GM12878 (cell line): ENCODE measurements at regions not wholly inside any gene's neighbourhood (a gene's known extent, or its start where the extent isn't known, plus 50 kb on each side); places are given as distances from the start of the nearest gene placed in this dataset.

Experiments used
- ATAC-seq: fragments of 200-7000 bp; cut with Tn5 transposase; 3 replicates; pipeline ENCODE4 v1.9.1; 2020; ENCODE audit warnings: mild to moderate bottlenecking, moderate library complexity
- BruUV-seq: library from RNA; stranded (reverse); fragments of 400-500 nt; replicated peaks from 2 replicates; lab custom pipeline; 2021; lab: Mats Ljungman, UMichigan
- CTCF ChIA-PET: fragments of 300-600 bp; sonication (Branson Sonifier 250); formaldehyde crosslinking; extraction: SDS; loops from one replicate; lab custom pipeline; 2021; ENCODE audit warnings: inconsistent platforms; lab: Yijun Ruan, JAX
- POLR2A ChIA-PET: fragments of 350-600 bp; formaldehyde crosslinking; extraction: SDS; loops from one replicate; lab custom pipeline; 2021; ENCODE audit warnings: inconsistent platforms; lab: Charles Lee
- RAD21 ChIA-PET: fragments of 300-600 bp; sonication (Branson Sonifier 250); formaldehyde crosslinking; loops from one replicate; lab custom pipeline; 2023; ENCODE audit warnings: antibody characterized with exemption; ENCODE audit not compliant: unreplicated experiment; lab: Charles Lee
- SMC1A ChIA-PET: fragments of 300-600 bp; sonication (Branson Sonifier 250); formaldehyde crosslinking; loops from one replicate; lab custom pipeline; 2023; ENCODE audit not compliant: unreplicated experiment, uncharacterized antibody; lab: Charles Lee
- DNase-seq: peaks from one replicate; pipeline ENCODE4 v3.0.0-alpha.2; 2011; ENCODE audit warnings: low read depth, low spot score
- FAIRE-seq: peaks from 3 replicates; lab custom pipeline; 2011; peaks lifted over from hg19 to GRCh38; lab: Jason Lieb, UNC
- H2AFZ ChIP-seq: 2 replicates; pipeline ENCODE4 v1.6.0; 2011; ENCODE audit warnings: low read depth, low read length, control low read depth; ENCODE audit not compliant: control insufficient read depth
- H3K27ac ChIP-seq: 2 replicates; pipeline ENCODE4 v1.5.1; 2011; ENCODE audit warnings: control low read depth; ENCODE audit not compliant: control insufficient read depth, insufficient read depth
- H3K27me3 ChIP-seq, 2 experiments: replicated peaks in 1 of 2; 2 replicates each; pipeline versions ENCODE4 v1.6.0 to v1.6.1; 2011; ENCODE audit warnings: low read length in 1 of 2; ENCODE audit not compliant: control insufficient read depth in 2 of 2, insufficient read depth in 2 of 2
- H3K36me3 ChIP-seq, 2 experiments: 2 replicates each; pipeline ENCODE4 v1.5.1; 2011; ENCODE audit warnings: low read length in 1 of 2; ENCODE audit not compliant: control insufficient read depth in 2 of 2, insufficient read depth in 2 of 2
- H3K4me1 ChIP-seq: 2 replicates; pipeline ENCODE4 v1.6.1; 2011; ENCODE audit warnings: mild to moderate bottlenecking, low read length, moderate library complexity, mixed read lengths; ENCODE audit not compliant: control insufficient read depth, insufficient read depth
- H3K4me2 ChIP-seq: 2 replicates; pipeline ENCODE4 v1.6.0; 2011; ENCODE audit warnings: control low read depth; ENCODE audit not compliant: control insufficient read depth, insufficient read depth
- H3K4me3 ChIP-seq: fragments of 200-600 bp; sonication (generic); 2 replicates; pipeline ENCODE4 v1.5.1; 2016
- H3K79me2 ChIP-seq: 2 replicates; pipeline ENCODE4 v1.6.0; 2011; ENCODE audit warnings: low read length; ENCODE audit not compliant: control insufficient read depth, insufficient read depth
- H3K9ac ChIP-seq: 2 replicates; pipeline ENCODE4 v1.8.0; 2011; ENCODE audit warnings: low read length, control low read depth, mixed read lengths; ENCODE audit not compliant: control insufficient read depth, insufficient read depth
- H3K9me3 ChIP-seq: replicated peaks from 3 replicates; pipeline ENCODE4 v1.5.1; 2011; ENCODE audit warnings: mild to moderate bottlenecking, low read length; ENCODE audit not compliant: control insufficient read depth, insufficient read depth
- H4K20me1 ChIP-seq: 2 replicates; pipeline ENCODE4 v1.6.0; 2011; ENCODE audit not compliant: control insufficient read depth, insufficient read depth
- BCL11A ChIP-seq: IDR thresholded peaks from 2 replicates; pipeline ENCODE4 v1.6.1; 2011; ENCODE audit warnings: low read depth, low read length
- CHD1 ChIP-seq: IDR thresholded peaks from 2 replicates; pipeline ENCODE4 v1.6.1; 2012; ENCODE audit warnings: low read depth, low read length, improper control_type of control experiment
- E2F8 ChIP-seq: fragments of 450-650 bp; IDR thresholded peaks from 2 replicates; pipeline ENCODE4 v1.6.1; 2018; ENCODE audit warnings: mild to moderate bottlenecking, low read depth, moderate library complexity; ENCODE audit not compliant: partially characterized antibody
- FOXM1 ChIP-seq: IDR thresholded peaks from 2 replicates; pipeline ENCODE4 v1.6.1; 2012; ENCODE audit warnings: low read depth, mild to moderate bottlenecking, inconsistent platforms, low read length, moderate library complexity
- GABPA ChIP-seq: IDR thresholded peaks from 2 replicates; pipeline ENCODE4 v1.6.1; 2014; ENCODE audit warnings: antibody characterized with exemption, low read depth, mild to moderate bottlenecking, inconsistent platforms
- MYB ChIP-seq: fragments of 150-350 bp; IDR thresholded peaks from 2 replicates; pipeline ENCODE4 v1.6.1; 2014; ENCODE audit warnings: mild to moderate bottlenecking, low read depth, low read length, borderline replicate concordance
- NBN ChIP-seq: fragments of 450-650 bp; IDR thresholded peaks from 2 replicates; pipeline ENCODE4 v1.6.1; 2016
- PKNOX1 ChIP-seq: fragments of 450-650 bp; IDR thresholded peaks from 2 replicates; pipeline ENCODE4 v1.6.1; 2016; ENCODE audit warnings: mild to moderate bottlenecking
- RAD51 ChIP-seq: fragments of 450-650 bp; IDR thresholded peaks from 2 replicates; pipeline ENCODE4 v1.6.1; 2016; ENCODE audit warnings: moderate library complexity, mild to moderate bottlenecking, inconsistent platforms
- SMAD5 ChIP-seq: IDR thresholded peaks from 2 replicates; pipeline ENCODE4 v1.6.1; 2016; ENCODE audit warnings: antibody characterized with exemption, low read depth
- SRF ChIP-seq, 2 experiments: IDR thresholded peaks; 2 replicates each; pipeline ENCODE4 v1.6.1; 2011; ENCODE audit warnings: low read depth in 2 of 2, low read length in 2 of 2, mild to moderate bottlenecking in 1 of 2, moderate library complexity in 1 of 2
- TAF1 ChIP-seq: IDR thresholded peaks from 2 replicates; pipeline ENCODE4 v1.6.1; 2011; ENCODE audit warnings: mild to moderate bottlenecking, low read depth, low read length, borderline replicate concordance
- ZBTB11 ChIP-seq: fragments of 450-650 bp; formaldehyde crosslinking; IDR thresholded peaks from 2 replicates; pipeline ENCODE4 v1.5.0; 2022; ENCODE audit warnings: mild to moderate bottlenecking, missing genetic modification characterization
- ZBTB33 ChIP-seq: fragments of 450-650 bp; IDR thresholded peaks from 2 replicates; pipeline ENCODE4 v1.6.1; 2017; ENCODE audit warnings: mild to moderate bottlenecking
- ZNF24 ChIP-seq: fragments of 450-650 bp; IDR thresholded peaks from 2 replicates; pipeline ENCODE4 v1.6.1; 2017; ENCODE audit warnings: antibody characterized with exemption, mild to moderate bottlenecking
- WGBS: methylation state at CpG from one replicate; pipeline ENCODE4 v1.1.6; 2016; ENCODE audit warnings: low lambda C conversion rate; ENCODE audit not compliant: insufficient replicate concordance, insufficient coverage; ENCODE audit errors: missing lambda C conversion rate; 5-methylcytosine and 5-hydroxymethylcytosine counted together
- in situ Hi-C: fragments of 300-500 bp; cut with MboI; formaldehyde crosslinking; loops from 9 replicates; pipeline ENCODE4 v1.14.3; 2018; ENCODE audit warnings: mixed read lengths
- intact Hi-C: fragments of 100-400 bp; cut with micrococcal nuclease; formaldehyde crosslinking; loops from one replicate; pipeline ENCODE4 v1.14.2; 2022; ENCODE audit not compliant: unreplicated experiment

DNA sequence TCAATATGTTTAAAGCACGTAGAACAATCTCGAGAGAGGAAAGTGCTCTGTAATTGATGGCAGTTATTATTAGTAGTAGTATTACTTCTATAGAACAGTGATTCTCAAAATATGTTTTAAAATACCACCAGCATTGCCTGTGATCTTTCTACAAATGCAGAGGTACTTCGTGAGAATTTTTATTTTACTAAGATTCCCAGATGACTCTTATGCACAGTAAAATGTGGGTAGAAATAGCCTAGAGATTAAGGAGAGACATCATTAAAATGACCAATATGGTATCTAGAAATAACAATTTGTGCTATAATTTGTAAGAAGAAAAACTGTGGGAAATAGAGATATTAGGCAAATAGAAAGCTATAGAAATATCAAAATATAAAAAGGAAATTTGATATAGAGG is 157.9 kb downstream of the SUCNR1 start (continued):
- TF ChIP-seq TAF1 (no peak), ZBTB33 (no peak), NBN (no peak), RAD51 (no peak), BCL11A (no peak)

DNA sequence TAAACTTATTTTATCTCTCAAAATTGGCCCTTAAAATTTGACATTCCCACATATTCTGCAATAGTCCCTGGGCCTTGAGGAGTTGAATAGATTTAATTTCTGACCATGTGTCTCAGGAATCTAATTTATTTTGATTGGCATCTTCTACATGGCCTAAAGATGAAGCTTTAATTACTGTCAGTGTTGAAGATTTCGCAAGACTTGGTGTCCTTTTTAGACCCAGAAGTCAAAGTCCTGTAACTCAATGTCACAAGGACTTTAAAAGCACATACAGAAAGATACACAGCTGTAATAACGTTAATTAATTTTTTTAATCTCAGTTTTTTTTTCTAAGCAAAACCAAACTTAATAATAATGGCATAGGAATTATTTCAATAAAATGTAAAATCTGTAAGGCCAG is 163.9 kb downstream of the SUCNR1 start:
- H3K9me3 ChIP-seq = peaks cover 7% of the 10 kb centered on the region
- no peaks in the 10 kb centered on the region for H3K79me2 ChIP-seq
- WGBS = 70% methylated on average over 2 of the region's 2 CpGs
- no peak for FAIRE-seq
- H3K27ac ChIP-seq = no peak overlapping the region
- no peak overlapping the region for H2AFZ ChIP-seq
- POLR2A ChIA-PET = no interaction called here
- H3K27me3 ChIP-seq = no peaks in the 10 kb centered on the region
- 0 out of 2 replicates have a peak, but pooled peaks cover 4% of the 10 kb centered on the region for H3K4me1 ChIP-seq
- no peak overlapping the region for H3K4me2 ChIP-seq
- CTCF ChIA-PET = no interaction called here
- H3K4me3 ChIP-seq = no peak overlapping the region
- no TSS peak for BruUV-seq
- H3K9ac ChIP-seq = no peak overlapping the region
- SMC1A ChIA-PET = no interaction called here
- RAD21 ChIA-PET = no interaction called here
- DNase-seq = no peak
- no peaks in the 10 kb centered on the region for H4K20me1 ChIP-seq
- intact Hi-C loops = no loop called here
- in situ Hi-C loops = no loop called here
- H3K36me3 ChIP-seq = no peaks in the 10 kb centered on the region
- no peak for ATAC-seq
- no peak for TF ChIP-seq E2F8
- TF ChIP-seq PKNOX1 = no peak
- no peak for TF ChIP-seq ZNF24
- no peak for TF ChIP-seq SRF (IDR thresholded peaks at IDR 0.05; ENCODE audit: low read depth in 2 of 2, low read length in 2 of 2)
- TF ChIP-seq SMAD5 = no peak
- no peak for TF ChIP-seq ZBTB11 (CRISPR knock-in tag)
- no peak for TF ChIP-seq CHD1
- no peak for TF ChIP-seq FOXM1
- no peak for TF ChIP-seq MYB
- no peak for TF ChIP-seq GABPA
